ENCODE measurements at regions not wholly inside any gene's neighbourhood (a gene's known extent, or its start where the extent isn't known, plus 50 kb on each side); places are given as distances from the start of the nearest gene placed in this dataset.

DNA sequence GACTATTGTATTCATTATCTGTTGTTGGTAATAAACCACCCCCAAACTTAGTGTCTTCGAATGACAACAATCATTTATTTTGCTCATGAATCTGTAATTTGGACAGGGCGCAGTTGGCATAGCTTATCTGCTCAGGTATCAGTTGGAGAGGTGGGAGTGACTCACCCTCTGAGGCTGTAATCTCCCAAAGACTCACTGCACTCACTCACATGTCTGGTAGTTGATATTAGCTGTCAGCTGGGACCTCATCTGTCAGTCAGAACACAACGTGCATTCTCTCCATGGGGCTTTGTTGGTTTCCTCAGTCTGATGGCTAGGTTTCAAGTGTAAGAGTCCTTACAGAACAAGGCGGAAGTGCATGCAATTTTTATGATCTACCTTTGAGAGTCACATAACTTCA is 183.5 kb upstream of the PRNP start:
- Histone ChIP-seq H3K4me1 (no peaks in the 10 kb centered on the region), H3K9me3 (no peaks in the 10 kb centered on the region), H3K36me3 (ENCODE audit: control insufficient read depth, insufficient read depth, low read length) (no peaks in the 10 kb centered on the region), H3K27me3 (replicated peaks; ENCODE audit: control insufficient read depth, insufficient read depth, low read length) (no peaks in the 10 kb centered on the region), H3K4me3 (ENCODE audit: low read depth, low read length) (no peak overlapping the region)
- DNase-seq: no peak
- Mint-ChIP-seq H3K27me3 (ENCODE audit: insufficient read depth, unreplicated experiment) (no peaks in the 10 kb centered on the region), H3K4me3 (ENCODE audit: unreplicated experiment) (no peak overlapping the region), H3K9me3 (ENCODE audit: unreplicated experiment) (peaks cover 22% of the 10 kb centered on the region), H3K27ac (ENCODE audit: unreplicated experiment) (no peak overlapping the region), H3K4me1 (ENCODE audit: low read depth, unreplicated experiment) (no peaks in the 10 kb centered on the region), H3K36me3 (ENCODE audit: insufficient read depth, unreplicated experiment) (no peaks in the 10 kb centered on the region)
- intact Hi-C loops (cut with micrococcal nuclease; ENCODE audit: unreplicated experiment): no loop called here
- TF ChIP-seq, protein P1, sequence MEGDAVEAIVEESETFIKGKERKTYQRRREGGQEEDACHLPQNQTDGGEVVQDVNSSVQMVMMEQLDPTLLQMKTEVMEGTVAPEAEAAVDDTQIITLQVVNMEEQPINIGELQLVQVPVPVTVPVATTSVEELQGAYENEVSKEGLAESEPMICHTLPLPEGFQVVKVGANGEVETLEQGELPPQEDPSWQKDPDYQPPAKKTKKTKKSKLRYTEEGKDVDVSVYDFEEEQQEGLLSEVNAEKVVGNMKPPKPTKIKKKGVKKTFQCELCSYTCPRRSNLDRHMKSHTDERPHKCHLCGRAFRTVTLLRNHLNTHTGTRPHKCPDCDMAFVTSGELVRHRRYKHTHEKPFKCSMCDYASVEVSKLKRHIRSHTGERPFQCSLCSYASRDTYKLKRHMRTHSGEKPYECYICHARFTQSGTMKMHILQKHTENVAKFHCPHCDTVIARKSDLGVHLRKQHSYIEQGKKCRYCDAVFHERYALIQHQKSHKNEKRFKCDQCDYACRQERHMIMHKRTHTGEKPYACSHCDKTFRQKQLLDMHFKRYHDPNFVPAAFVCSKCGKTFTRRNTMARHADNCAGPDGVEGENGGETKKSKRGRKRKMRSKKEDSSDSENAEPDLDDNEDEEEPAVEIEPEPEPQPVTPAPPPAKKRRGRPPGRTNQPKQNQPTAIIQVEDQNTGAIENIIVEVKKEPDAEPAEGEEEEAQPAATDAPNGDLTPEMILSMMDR (IDR thresholded peaks at IDR 0.05; ENCODE audit: insufficient read depth in 1 of 2, low read depth in 1 of 2, low read length in 1 of 2, severe bottlenecking in 1 of 2, unreplicated experiment in 1 of 2): no peak
- POLR2A ChIA-PET: no interaction called here
- BruUV-seq (replicated peaks): no TSS peak
- CTCF ChIA-PET: no interaction called here

DNA sequence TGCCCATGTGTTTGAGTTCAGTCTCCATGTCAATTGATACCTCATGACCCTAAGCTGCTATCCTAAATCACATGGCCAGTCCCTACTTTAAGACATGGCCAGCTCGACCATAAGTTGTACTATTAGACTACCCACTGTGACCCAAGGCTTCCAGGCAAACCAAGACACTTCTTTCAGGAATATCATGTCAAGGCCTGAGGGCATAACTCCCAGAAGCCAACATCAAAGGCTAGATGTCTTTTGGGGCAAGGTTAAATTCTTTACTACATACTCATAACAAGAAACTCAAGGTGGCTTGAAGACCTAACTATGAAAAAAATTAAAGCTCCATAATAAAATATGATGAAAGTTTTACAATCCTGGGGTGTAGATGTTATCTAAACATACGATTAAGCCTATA is 192.9 kb upstream of the PRNP start:
- no peaks in the 10 kb centered on the region for H3K27me3 Mint-ChIP-seq (ENCODE audit: insufficient read depth, unreplicated experiment)
- no peaks in the 10 kb centered on the region for H3K27me3 ChIP-seq (replicated peaks; ENCODE audit: control insufficient read depth, insufficient read depth, low read length)
- H3K4me1 Mint-ChIP-seq (ENCODE audit: low read depth, unreplicated experiment): no peaks in the 10 kb centered on the region
- H3K36me3 ChIP-seq (ENCODE audit: control insufficient read depth, insufficient read depth, low read length): no peaks in the 10 kb centered on the region
- DNase-seq: no peak
- ChIA-PET POLR2A (no interaction called here), CTCF (no interaction called here)
- no TSS peak for BruUV-seq (replicated peaks)
- no peaks in the 10 kb centered on the region for H3K36me3 Mint-ChIP-seq (ENCODE audit: insufficient read depth, unreplicated experiment)
- H3K4me3 Mint-ChIP-seq (ENCODE audit: unreplicated experiment): no peak overlapping the region
- peaks cover under 1% of the 10 kb centered on the region for H3K9me3 Mint-ChIP-seq (ENCODE audit: unreplicated experiment)
- no peaks in the 10 kb centered on the region for H3K9me3 ChIP-seq
- H3K4me1 ChIP-seq: no peaks in the 10 kb centered on the region
- no peak overlapping the region for H3K4me3 ChIP-seq (ENCODE audit: low read depth, low read length)
- intact Hi-C loops (cut with micrococcal nuclease; ENCODE audit: unreplicated experiment): no loop called here
- TF ChIP-seq, protein P1 (IDR thresholded peaks at IDR 0.05; ENCODE audit: insufficient read depth in 1 of 2, low read depth in 1 of 2, low read length in 1 of 2, severe bottlenecking in 1 of 2, unreplicated experiment in 1 of 2): no peak
- H3K27ac Mint-ChIP-seq (ENCODE audit: unreplicated experiment): no peak overlapping the region

DNA sequence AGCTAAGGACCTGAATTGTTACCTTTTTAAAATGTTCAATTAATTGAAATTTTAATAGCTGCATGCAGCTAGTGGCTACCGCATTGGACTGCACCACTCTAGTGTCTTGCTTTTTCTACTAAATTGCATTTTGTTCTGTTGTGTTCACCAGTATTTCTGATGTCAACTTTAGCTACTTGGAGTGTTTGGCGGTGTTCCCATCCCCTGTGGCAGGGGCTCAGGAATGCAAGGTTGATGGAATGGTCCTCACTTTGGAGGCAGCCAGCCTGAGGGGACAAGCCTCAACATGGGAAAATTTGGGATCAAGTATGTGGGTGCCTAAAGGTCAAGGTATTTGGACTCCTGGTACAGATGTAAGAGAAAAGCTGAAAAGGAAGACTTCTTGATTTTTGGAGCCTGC is 194.6 kb upstream of the PRNP start:
- H3K9me3 Mint-ChIP-seq (ENCODE audit: unreplicated experiment): no peaks in the 10 kb centered on the region
- Histone ChIP-seq H3K36me3 (ENCODE audit: control insufficient read depth, insufficient read depth, low read length) (no peaks in the 10 kb centered on the region), H3K9me3 (no peaks in the 10 kb centered on the region), H3K4me3 (ENCODE audit: low read depth, low read length) (no peak overlapping the region), H3K4me1 (no peaks in the 10 kb centered on the region), H3K27me3 (replicated peaks; ENCODE audit: control insufficient read depth, insufficient read depth, low read length) (no peaks in the 10 kb centered on the region)
- H3K27ac Mint-ChIP-seq (ENCODE audit: unreplicated experiment): no peak overlapping the region
- POLR2A ChIA-PET: no interaction called here
- intact Hi-C loops (cut with micrococcal nuclease; ENCODE audit: unreplicated experiment): no loop called here
- BruUV-seq (replicated peaks): no TSS peak
- CTCF ChIA-PET: no interaction called here
- no peak overlapping the region for H3K4me3 Mint-ChIP-seq (ENCODE audit: unreplicated experiment)
- no peaks in the 10 kb centered on the region for H3K4me1 Mint-ChIP-seq (ENCODE audit: low read depth, unreplicated experiment)
- DNase-seq: no peak
- TF ChIP-seq, protein P1 (IDR thresholded peaks at IDR 0.05; ENCODE audit: insufficient read depth in 1 of 2, low read depth in 1 of 2, low read length in 1 of 2, severe bottlenecking in 1 of 2, unreplicated experiment in 1 of 2): no peak
- H3K36me3 Mint-ChIP-seq (ENCODE audit: insufficient read depth, unreplicated experiment): no peaks in the 10 kb centered on the region
- no peaks in the 10 kb centered on the region for H3K27me3 Mint-ChIP-seq (ENCODE audit: insufficient read depth, unreplicated experiment)

Measured in Caco-2 (cell line).